ENCODE measurements at regions not wholly inside any gene's neighbourhood (a gene's known extent, or its start where the extent isn't known, plus 50 kb on each side); places are given as distances from the start of the nearest gene placed in this dataset.

- no peaks in the 10 kb centered on the region for H3K9me3 ChIP-seq (ENCODE audit: low read depth, low read length)
- no peak overlapping the region for H2AFZ ChIP-seq (ENCODE audit: low read length)
- no peak for DNase-seq (ENCODE audit: insufficient read length, low spot score, missing footprints)
- no peaks in the 10 kb centered on the region for H3K4me1 ChIP-seq (ENCODE audit: insufficient read depth, low read length)
- H3K27me3 ChIP-seq (ENCODE audit: insufficient read depth, low read length): no peaks in the 10 kb centered on the region
- no peaks in the 10 kb centered on the region for H3K36me3 ChIP-seq (ENCODE audit: insufficient read depth, low read length)
- no peaks in the 10 kb centered on the region for H4K20me1 ChIP-seq (ENCODE audit: insufficient read depth, low read length)
- TF ChIP-seq, protein P1, sequence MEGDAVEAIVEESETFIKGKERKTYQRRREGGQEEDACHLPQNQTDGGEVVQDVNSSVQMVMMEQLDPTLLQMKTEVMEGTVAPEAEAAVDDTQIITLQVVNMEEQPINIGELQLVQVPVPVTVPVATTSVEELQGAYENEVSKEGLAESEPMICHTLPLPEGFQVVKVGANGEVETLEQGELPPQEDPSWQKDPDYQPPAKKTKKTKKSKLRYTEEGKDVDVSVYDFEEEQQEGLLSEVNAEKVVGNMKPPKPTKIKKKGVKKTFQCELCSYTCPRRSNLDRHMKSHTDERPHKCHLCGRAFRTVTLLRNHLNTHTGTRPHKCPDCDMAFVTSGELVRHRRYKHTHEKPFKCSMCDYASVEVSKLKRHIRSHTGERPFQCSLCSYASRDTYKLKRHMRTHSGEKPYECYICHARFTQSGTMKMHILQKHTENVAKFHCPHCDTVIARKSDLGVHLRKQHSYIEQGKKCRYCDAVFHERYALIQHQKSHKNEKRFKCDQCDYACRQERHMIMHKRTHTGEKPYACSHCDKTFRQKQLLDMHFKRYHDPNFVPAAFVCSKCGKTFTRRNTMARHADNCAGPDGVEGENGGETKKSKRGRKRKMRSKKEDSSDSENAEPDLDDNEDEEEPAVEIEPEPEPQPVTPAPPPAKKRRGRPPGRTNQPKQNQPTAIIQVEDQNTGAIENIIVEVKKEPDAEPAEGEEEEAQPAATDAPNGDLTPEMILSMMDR (IDR thresholded peaks at IDR 0.05; ENCODE audit: extremely low read depth, low read depth, low read length): no peak
- no peak overlapping the region for H3K4me3 ChIP-seq (ENCODE audit: insufficient read depth, low read length)
- no peak overlapping the region for H3K27ac ChIP-seq (ENCODE audit: low read depth, low read length)
- no peaks in the 10 kb centered on the region for H3K79me2 ChIP-seq (ENCODE audit: insufficient read depth, low read length)
- H3K4me2 ChIP-seq (ENCODE audit: insufficient read depth, low read length): no peak overlapping the region
Measured at GRCh38 chr12:131260954-131261353, 307.2 kb downstream of the ADGRD1 start.

- no peaks in the 10 kb centered on the region for H3K27me3 ChIP-seq (ENCODE audit: insufficient read depth, low read length)
- no peak overlapping the region for H3K4me2 ChIP-seq (ENCODE audit: insufficient read depth, low read length)
- no peaks in the 10 kb centered on the region for H3K9me3 ChIP-seq (ENCODE audit: low read depth, low read length)
- H3K27ac ChIP-seq (ENCODE audit: low read depth, low read length): no peak overlapping the region
- H3K79me2 ChIP-seq (ENCODE audit: insufficient read depth, low read length): no peaks in the 10 kb centered on the region
- no peak overlapping the region for H3K4me3 ChIP-seq (ENCODE audit: insufficient read depth, low read length)
- no peak overlapping the region for H2AFZ ChIP-seq (ENCODE audit: low read length)
- peak; percentile 66 for DNase-seq (ENCODE audit: insufficient read length, low spot score, missing footprints)
- H3K4me1 ChIP-seq (ENCODE audit: insufficient read depth, low read length): no peaks in the 10 kb centered on the region
- no peaks in the 10 kb centered on the region for H3K36me3 ChIP-seq (ENCODE audit: insufficient read depth, low read length)
- TF ChIP-seq, protein P1 (IDR thresholded peaks at IDR 0.05; ENCODE audit: extremely low read depth, low read depth, low read length): no peak
- H4K20me1 ChIP-seq (ENCODE audit: insufficient read depth, low read length): no peaks in the 10 kb centered on the region
Measured at GRCh38 chr12:131261906-131262305, 308.2 kb downstream of the ADGRD1 start.

- H3K4me1 ChIP-seq (ENCODE audit: insufficient read depth, low read length): no peaks in the 10 kb centered on the region
- DNase-seq (ENCODE audit: insufficient read length, low spot score, missing footprints): no peak
- H3K27me3 ChIP-seq (ENCODE audit: insufficient read depth, low read length): no peaks in the 10 kb centered on the region
- H3K4me2 ChIP-seq (ENCODE audit: insufficient read depth, low read length): no peak overlapping the region
- H3K9me3 ChIP-seq (ENCODE audit: low read depth, low read length): no peaks in the 10 kb centered on the region
- no peaks in the 10 kb centered on the region for H3K79me2 ChIP-seq (ENCODE audit: insufficient read depth, low read length)
- no peaks in the 10 kb centered on the region for H4K20me1 ChIP-seq (ENCODE audit: insufficient read depth, low read length)
- no peak overlapping the region for H2AFZ ChIP-seq (ENCODE audit: low read length)
- TF ChIP-seq, protein P1 (IDR thresholded peaks at IDR 0.05; ENCODE audit: extremely low read depth, low read depth, low read length): no peak
- no peak overlapping the region for H3K27ac ChIP-seq (ENCODE audit: low read depth, low read length)
- no peaks in the 10 kb centered on the region for H3K36me3 ChIP-seq (ENCODE audit: insufficient read depth, low read length)
- no peak overlapping the region for H3K4me3 ChIP-seq (ENCODE audit: insufficient read depth, low read length)
Measured at GRCh38 chr12:131263626-131264025, 309.9 kb downstream of the ADGRD1 start.

GRCh38 chr12:131264635-131265034, 310.9 kb downstream of the ADGRD1 start:
- H3K79me2 ChIP-seq (ENCODE audit: insufficient read depth, low read length): no peaks in the 10 kb centered on the region
- no peaks in the 10 kb centered on the region for H4K20me1 ChIP-seq (ENCODE audit: insufficient read depth, low read length)
- TF ChIP-seq, protein P1 (IDR thresholded peaks at IDR 0.05; ENCODE audit: extremely low read depth, low read depth, low read length): no peak
- H3K27me3 ChIP-seq (ENCODE audit: insufficient read depth, low read length): no peaks in the 10 kb centered on the region
- H3K9me3 ChIP-seq (ENCODE audit: low read depth, low read length): no peaks in the 10 kb centered on the region
- no peak for DNase-seq (ENCODE audit: insufficient read length, low spot score, missing footprints)
- no peaks in the 10 kb centered on the region for H3K4me1 ChIP-seq (ENCODE audit: insufficient read depth, low read length)
- no peak overlapping the region for H3K4me3 ChIP-seq (ENCODE audit: insufficient read depth, low read length)
- no peak overlapping the region for H3K27ac ChIP-seq (ENCODE audit: low read depth, low read length)
- H3K36me3 ChIP-seq (ENCODE audit: insufficient read depth, low read length): no peaks in the 10 kb centered on the region
- no peak overlapping the region for H3K4me2 ChIP-seq (ENCODE audit: insufficient read depth, low read length)
- no peak overlapping the region for H2AFZ ChIP-seq (ENCODE audit: low read length)

Data from osteoblast (primary cell).